PC-3 (cell line): ENCODE measurements at regions not wholly inside any gene's neighbourhood (a gene's known extent, or its start where the extent isn't known, plus 50 kb on each side); places are given as distances from the start of the nearest gene placed in this dataset.

Experiments used
- CTCF ChIP-seq: fragments of 300-600 bp; sonication (generic); conservative IDR thresholded peaks from 2 replicates; pipeline ENCODE4 v1.5.1; 2017; ENCODE audit warnings: antibody characterized with exemption, low read depth, mild to moderate bottlenecking, low read length
- EZH2phosphoT487 ChIP-seq: fragments of 300-600 bp; sonication (generic); IDR thresholded peaks from 2 replicates; pipeline ENCODE4 v1.6.1; 2018; ENCODE audit warnings: mild to moderate bottlenecking, antibody characterized with exemption, low read length, borderline replicate concordance

DNA sequence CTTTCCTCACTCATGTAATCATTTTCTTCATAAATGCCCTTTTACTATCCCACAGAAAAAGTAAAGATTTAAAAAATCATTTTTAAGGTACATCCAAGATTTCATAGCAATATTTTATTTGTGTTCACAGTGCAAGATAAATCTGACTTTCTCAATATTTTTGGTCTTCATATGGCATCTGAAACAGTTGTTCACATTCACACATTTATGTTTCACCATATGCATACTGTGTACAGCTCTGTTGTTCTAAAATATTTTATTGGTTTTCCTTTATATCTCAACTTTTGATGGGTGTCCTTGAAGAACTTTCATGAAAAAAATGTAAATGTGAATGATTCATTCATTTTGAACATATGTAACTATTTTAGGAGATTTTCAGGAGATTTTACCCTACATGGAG lies 348.7 kb downstream of the SNAPC1 start:
- TF ChIP-seq CTCF, result no peak
- TF ChIP-seq EZH2phosphoT487, result no peak
